ENCODE measurements at regions not wholly inside any gene's neighbourhood (a gene's known extent, or its start where the extent isn't known, plus 50 kb on each side); places are given as distances from the start of the nearest gene placed in this dataset.
"Not testable (repeated sequence)": the region's sequence is repeated elsewhere in the genome, so short reads cannot be mapped to it uniquely, and the experiment has no call there.

DNA sequence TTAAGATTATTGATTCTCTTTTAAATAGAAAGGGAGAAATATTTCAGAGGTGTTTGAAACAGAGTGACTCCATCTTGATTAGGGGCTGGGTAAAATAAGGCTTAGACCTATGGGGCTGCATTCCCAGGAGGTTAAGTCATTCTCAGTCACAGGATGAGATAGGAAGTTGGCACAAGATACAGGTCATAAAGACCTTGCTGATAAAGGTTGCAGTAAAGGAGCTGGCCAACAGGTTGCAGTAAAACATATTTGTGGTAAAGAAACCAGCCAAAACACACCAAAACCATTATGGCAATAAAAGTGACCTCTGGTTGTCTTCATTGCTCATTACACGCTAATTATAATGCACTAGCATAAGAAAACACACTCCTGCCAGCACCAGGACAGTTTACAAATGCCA lies 165.0 kb downstream of the SPIN4 start:
- peak; percentile 8 for DNase-seq (ENCODE audit: low read depth)

DNA sequence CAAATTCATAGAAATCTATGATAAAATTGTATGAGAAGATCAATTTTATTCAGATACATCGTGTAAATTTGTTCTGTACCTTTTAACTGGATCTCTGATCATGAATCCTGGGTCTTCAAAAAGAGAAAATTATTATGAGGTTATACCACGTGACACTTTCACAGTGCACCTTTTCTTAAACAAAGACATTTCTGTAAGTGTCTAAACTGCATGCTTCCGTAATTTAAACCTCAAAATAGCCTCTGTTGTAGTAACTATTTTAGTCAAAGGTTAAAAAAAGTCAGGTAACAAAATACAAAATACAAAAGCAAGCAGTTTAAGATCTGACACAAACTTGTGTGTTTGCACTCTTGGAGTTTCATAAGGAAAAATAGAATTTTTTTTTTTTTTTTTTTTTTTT lies 171.3 kb downstream of the SPIN4 start:
- DNase-seq (ENCODE audit: low read depth) = not testable (repeated sequence)

DNA sequence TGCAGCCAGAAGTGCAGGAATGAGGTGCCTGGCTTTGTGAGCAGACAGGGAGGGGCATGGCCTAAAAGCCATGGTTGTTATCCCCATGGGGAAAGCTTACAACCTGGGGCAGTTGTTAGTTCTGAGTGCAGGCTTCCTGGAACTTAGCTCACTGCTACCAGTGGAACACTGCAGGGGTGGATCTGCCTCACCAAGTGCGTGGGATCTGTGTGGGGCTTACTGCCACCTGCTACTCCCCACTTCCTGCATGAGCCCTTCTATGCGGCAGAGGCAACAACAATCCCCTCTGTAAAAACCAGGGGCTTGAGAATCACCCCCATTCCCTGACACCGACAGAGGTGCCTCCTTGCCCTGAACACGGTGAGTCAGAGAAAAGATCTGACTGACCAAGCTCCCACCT lies 174.6 kb downstream of the SPIN4 start:
- not testable (repeated sequence) for DNase-seq (ENCODE audit: low read depth)

DNA sequence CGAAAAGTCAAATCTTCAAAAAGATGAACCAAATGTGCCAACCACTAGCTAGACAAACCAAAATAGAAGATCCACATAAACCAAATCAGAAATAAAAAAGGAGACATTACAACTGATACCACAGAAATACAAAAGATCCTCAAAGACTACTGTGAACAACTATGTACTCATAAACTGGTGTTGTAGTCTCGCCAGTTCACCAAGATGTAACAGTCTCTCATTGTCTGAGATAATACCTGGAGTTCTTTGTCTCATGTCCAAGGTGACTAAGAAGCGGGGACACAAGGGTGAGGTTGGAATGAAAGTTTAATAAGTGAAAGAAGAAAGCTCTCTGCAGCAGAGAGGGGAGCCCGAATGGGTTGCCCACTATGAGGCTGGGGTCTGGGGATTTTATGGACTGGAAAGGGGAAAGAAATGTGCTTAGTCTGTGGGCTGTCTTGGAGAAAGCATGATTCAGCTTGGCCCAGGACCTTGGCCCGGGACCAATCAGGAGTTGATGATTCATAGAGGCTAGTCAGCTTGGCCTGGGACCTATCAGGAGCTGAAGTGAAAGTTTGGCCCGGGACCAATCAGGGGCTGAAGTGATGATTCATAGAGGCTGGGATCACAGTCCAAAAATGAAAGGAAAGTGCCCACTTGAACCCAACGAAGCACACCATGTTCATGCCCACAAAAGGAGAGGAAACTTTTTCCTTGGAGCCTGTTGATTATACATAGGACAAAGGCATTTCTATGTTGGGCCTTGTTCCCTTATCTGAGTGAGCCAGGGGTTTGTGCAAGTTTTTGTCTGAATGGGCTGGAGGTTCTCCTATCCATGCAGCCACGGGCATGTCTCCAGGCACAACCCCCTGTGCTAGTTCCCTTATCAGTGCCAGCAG lies 177.1 kb downstream of the SPIN4 start:
- DNase-seq (ENCODE audit: low read depth) = not testable (repeated sequence)

DNA sequence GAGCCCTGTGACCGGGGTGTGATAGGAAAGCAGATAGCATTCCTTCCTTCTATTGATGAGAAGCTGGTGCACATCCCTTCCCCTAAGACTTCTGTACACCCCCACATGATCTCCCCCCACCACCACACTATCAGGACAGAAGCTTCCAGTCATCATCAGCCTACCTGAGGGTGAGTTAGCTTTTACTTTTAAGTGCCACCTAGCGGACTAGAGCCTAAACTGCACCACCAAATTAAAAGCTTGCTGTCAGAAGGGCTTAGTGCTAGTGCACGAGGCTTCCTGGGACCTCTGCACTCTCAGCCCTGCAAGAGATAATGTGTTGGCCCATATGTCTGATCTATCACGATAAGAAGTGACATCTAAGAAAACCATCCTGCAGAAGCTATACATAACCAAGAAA lies 181.7 kb downstream of the SPIN4 start:
- not testable (repeated sequence) for DNase-seq (ENCODE audit: low read depth)

DNA sequence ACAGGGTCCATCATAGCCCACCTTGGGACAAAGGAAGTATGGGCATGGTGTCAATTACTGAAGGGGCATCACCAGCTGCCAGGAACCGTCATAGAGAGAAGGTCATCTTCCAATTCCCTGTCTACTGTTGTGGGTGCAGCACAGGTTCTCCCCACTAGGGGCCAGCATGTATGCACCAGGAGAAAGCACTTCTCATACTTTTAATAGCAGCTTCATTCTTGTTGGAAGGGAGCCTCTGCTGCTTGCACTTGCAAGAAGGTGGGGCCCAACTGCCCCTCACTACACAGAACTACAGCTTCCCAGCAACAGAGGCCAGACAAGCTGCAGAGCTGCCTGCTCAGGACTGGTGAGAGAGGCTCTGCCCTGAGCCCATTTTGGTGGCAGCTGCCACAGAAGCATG lies 182.2 kb downstream of the SPIN4 start:
- not testable (repeated sequence) for DNase-seq (ENCODE audit: low read depth)

DNA sequence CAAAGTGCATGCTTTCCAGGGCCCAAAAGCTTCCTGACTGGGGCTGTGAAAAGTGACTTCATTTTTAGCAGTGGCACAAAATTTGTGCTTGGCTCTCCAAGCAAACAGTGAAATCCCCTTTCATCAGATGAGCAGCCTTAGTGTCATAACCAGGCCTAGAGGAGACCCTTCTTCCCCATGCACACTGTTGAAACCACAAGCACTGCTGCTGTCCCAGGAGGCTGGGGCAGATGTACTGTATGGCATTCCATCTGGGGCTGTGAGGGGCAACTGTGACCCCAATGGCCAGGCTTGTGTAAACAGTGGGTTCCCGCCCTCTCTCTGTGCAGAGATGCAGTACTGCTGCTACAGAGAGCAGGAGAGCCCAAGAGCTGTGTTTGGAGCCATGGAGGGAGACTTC lies 184.1 kb downstream of the SPIN4 start:
- not testable (repeated sequence) for DNase-seq (ENCODE audit: low read depth)

DNA sequence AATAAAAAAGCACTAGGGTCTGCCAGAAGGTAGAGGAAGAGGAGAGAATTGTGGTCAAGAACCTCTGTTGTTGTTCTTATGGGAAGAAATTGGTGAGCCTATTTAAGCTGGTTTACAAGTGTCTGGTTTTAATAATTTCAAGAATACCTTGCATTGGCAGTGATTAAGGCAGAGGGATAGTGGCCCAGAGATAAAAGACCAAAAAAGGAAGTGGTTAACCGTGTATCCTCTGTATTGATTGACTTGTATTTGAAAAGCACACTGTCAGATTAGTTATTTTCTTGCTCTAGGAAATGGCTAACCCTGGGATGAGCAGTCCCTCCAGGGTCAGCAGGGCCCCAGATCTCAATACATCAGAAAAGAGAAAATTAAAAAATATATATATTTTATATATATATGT lies 190.1 kb downstream of the SPIN4 start:
- not testable (repeated sequence) for DNase-seq (ENCODE audit: low read depth)

DNA sequence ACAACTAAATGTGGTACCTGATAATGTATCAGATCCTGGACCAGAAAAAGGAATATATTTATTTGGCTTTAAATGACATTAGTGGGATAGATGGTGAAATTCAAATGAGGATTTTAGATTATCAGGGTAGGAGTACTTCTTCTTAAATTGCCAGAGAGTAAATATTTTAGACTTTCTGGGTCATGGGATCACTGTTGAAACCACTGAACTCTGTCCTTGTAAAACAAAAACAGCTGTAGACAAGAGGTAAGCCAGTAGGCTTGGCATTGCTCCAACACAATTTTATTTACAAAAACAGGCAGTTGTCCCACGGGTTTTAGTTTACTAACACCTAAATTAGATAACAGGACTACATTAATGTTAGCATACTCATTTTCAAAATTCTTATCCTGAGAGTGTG lies 190.8 kb downstream of the SPIN4 start:
- DNase-seq (ENCODE audit: low read depth) = not testable (repeated sequence)

DNA sequence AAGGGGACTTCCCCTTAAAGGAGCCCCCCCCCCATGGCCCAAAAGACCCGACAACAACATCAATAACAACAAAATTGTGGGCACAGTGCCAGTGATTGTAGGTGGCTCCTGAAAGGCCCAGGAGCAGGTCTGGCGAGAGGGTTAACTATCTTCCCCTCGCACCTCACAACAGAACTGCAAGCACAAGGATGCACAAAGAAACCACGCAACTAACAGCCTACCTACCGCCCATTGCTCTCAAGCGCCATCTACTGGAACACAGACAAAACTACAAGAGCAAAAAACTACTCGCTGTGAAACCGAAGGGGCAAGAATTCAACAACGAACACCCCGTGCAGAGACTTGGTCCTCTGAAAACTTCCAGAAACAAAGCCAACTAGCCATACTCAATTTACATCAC lies 205.6 kb downstream of the SPIN4 start:
- not testable (repeated sequence) for DNase-seq (ENCODE audit: low read depth)

DNA sequence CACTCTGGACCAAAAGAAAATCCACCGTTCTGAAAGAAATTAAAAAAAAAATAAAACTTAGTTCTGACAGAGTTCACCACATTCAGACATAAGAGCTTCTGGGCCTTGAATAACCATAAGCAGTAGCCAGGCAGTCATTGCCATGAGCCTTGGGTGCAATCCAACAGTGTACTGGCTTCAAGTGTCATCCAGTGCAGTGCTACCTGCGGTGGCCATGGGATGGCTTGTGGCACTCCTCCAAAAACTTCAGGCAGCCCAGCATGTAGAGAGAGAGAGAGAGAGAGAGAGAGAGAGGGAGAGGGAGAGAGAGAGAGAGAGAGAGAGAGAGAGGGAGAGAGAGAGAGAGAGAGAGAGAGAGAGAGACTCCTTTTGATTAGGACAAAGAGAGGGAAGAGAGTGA lies 208.5 kb downstream of the SPIN4 start:
- DNase-seq (ENCODE audit: low read depth) = not testable (repeated sequence)

DNA sequence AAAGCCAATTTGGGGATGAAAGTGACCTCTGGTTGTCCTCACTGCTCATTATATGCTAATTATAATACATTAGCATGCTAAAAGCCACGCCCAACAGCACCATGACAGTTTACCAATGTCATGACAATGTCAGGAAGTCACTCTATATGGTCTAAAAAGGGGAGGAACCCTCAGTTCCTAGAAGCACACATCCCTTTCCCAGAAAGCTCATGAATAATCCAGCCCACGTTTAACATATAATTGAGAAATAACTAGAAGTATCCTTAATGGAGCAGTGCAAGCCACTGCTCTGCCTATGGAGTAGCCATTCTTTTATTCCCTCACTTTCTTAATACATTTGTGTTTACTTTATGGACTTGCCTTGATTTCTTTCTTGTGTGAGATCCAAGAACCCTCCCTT lies 215.3 kb downstream of the SPIN4 start:
- DNase-seq (ENCODE audit: low read depth) = not testable (repeated sequence)

DNA sequence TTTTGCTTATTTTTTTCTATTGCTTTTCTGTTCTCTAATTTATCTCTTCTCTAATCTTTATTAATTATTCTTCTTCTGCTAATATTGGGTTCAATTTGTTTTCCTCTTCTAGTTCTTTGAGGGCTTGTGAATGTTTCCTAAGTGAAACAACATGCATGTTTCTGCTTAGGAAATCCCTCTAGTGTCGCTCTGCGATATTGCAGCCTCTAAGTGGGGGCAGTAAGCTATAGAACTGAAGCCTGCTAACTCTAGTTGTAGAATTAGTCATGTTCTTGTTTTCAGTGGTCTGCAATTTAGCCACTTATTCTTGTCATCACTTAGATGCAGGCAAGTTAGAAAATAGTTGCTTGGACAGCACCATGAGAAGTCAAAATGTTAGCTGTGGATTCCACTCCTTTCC lies 222.6 kb downstream of the SPIN4 start:
- peak; percentile 0 for DNase-seq (ENCODE audit: low read depth)

DNA sequence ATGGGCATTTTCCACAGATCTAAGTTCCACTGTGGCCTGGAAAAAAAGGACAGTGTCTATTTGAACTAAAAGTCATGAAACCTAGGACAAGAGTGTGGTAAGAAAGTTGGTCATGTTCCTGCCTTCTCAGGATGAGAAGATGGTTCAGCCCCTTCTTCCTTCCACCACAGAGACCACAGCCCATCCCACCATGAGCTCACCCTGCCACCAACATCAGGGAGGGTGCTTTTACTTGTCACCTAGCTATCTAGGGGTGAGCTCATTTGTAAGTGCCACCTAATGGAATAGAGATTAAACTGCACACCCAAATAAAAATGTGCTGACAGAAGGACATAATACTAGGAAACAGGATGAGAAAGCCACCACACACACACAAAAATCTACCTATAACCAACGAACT lies 235.9 kb downstream of the SPIN4 start:
- no peak for DNase-seq (ENCODE audit: low read depth)

DNA sequence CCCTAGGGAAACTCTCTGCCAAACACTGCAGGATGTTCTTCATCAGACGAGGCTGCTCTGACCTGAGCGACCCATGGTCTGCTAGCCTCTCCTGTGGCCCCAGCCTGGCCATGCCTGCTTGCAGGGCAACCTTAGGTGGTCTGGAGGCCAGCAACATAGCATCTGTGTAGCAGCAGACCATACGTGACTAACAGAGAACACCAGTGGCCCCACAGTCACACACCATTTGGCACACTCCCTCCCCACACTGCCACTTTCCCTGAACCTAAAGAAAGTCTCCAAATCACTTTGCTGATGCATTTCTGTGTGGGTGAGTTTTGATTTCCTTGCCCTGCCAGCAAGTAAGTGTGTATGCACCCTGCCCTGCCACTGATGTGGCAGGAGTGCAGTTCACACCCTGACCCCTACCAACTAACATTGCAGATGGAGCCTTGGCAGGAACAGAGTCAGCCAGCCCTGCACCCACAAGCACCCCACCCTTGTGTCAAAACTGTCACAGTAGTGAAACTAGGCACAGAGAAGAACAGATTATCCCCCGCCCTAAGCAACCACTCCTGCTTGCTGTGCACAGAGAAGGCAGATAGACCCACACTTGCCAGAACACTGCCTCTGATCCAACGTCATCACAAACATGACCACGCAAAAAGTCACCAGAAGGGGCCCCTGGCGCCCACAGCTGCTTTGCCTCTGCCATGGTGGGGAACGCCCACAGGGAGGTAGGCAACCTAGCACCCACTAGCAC lies 249.1 kb downstream of the SPIN4 start:
- no peak for DNase-seq (ENCODE audit: low read depth)

DNA sequence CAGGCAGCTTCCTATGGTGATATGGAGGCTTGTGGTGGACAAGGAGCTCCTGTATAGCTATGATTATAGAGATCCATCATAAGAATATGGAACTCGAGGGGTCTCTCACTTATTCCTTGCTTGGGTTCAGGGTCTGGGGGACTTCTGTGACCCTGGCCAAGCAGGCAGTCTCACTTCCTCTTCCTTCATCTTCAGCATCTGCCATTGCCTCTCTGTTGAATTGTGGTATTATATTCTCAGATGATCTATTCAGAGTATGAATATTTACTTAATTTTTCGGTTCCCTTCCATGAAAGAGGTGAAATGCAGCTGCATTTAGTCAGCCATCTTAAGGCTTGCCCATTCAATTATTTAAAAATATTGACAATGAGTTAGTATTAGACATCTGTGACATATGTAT lies 292.9 kb downstream of the SPIN4 start:
- DNase-seq (ENCODE audit: low read depth) = no peak

DNA sequence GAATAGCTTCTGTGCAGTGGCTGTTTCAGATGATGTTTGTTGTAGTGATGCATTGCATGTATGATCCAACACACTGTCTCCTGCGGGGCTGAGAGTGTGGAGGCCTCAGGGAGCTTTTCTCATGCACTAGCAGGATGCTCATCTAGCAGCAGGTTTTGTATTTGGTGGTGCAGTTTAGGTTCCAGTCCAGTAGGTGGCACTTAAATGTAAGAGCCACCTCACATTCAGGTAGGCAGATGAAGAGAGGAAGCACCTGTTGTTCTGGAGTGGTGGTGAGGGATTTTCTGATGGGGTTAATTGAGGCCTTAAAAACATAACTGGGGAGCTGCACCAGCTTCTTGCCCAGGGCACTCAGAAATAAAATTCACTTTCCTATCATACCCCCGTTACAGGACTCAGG lies 300.9 kb downstream of the SPIN4 start:
- peak; percentile 0 for DNase-seq (ENCODE audit: low read depth)

DNA sequence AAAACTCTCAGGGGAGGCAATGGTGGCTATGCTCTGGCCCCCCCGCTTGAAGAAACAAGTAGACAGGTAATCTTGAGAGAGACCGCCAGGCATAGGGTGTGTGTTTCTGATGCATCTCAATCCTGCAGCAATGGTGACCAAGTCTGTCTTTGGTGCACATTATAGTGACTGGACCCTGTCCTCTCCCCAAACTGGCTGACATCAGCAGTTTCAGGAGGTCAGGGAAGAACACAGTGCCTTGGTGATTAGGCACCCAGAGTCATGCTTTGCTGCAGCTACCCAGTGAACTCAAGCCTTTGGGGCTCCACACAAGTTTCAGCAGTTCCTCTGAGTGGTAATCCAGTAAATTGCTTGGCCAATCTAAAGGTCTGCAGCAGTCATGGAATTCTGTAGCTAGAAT lies 318.3 kb downstream of the SPIN4 start:
- DNase-seq (ENCODE audit: low read depth) = no peak

DNA sequence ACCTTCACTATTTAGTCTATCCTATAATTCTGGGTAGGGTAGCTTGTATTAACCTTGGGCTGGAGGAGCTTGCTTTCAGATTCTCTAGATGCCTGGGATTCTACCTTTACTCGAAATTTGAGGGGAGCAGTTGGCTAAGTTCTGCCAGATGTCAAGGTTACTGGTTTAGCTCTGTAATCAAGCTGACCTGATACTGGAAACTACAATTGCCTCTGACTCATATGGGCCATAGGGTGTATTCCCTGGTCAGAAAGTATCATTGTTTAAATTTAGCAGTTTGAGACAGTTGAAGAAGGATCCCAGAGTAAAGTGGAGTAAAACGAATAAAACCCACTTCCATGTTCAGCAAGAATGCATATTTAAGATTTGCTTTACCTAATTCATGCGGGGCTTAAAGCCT lies 337.6 kb downstream of the SPIN4 start:
- DNase-seq (ENCODE audit: low read depth) = no peak

DNA sequence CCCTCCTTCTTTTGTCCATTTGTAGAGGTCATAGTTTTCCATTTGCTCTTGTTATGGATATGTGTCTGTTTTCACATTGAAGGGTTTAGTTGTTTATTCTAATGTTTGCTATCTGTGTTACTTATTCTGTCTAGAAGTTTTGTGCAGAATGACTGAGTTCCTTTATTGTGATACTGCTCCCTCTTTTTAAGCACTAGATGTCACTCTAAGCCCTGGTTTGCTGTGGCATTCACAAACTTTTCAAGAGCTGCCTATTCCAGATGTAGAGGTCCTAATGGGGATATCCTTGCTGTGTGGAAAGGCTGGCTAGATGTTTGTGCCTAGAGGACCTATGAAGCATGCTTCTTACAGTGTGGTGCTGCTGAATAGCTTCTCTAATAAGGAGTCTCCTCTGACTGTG lies 338.6 kb downstream of the SPIN4 start:
- DNase-seq (ENCODE audit: low read depth) = no peak

DNA sequence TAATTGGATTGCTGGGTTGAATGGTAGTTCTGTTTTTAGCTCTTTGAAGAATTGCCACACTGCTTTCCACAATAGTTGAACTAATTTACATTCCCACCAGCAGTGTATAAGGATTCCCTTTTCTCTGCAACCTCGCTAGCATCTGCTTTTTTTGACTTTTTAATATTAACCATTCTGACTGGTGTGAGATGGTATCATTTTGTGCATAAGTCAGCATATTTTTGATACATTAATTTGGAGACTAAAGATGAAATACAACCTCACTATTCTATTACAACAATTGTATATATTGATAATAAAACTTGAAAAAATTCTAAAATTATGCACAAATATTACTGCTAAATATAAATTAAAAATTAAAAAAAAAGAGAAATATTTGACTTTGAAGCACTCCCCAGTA lies 350.9 kb downstream of the SPIN4 start:
- not testable (repeated sequence) for DNase-seq (ENCODE audit: low read depth)

Measured in HT1080 (cell line).